ENCODE measurements at regions not wholly inside any gene's neighbourhood (a gene's known extent, or its start where the extent isn't known, plus 50 kb on each side); places are given as distances from the start of the nearest gene placed in this dataset.
"Not testable (repeated sequence)": the region's sequence is repeated elsewhere in the genome, so short reads cannot be mapped to it uniquely, and the experiment has no call there.

GRCh38 chr16:6701096-6701495 lies 631.5 kb upstream of the RBFOX1 start:
- DNase-seq: no peak
- Histone ChIP-seq H3K9me3 (peaks cover 0 to 13% (median 0%) of the 10 kb centered on the region in 8 donors), H3K4me3 (no peak overlapping the region), H3K27me3 (replicated peaks in 1 of 7) (no peaks in the 10 kb centered on the region), H3K27ac (no peak overlapping the region), H3K4me1 (no peaks in the 10 kb centered on the region), H3K36me3 (no peaks in the 10 kb centered on the region)
- 33 to 71% (median 43%) methylated on average over 1 to 3 of the region's 3 CpGs for whole genome bisulfite sequencing, 5 donors
- intact Hi-C loops (cut with DNase I; ENCODE audit: low total_unique reads): no loop called here
- TF ChIP-seq, protein P1, sequence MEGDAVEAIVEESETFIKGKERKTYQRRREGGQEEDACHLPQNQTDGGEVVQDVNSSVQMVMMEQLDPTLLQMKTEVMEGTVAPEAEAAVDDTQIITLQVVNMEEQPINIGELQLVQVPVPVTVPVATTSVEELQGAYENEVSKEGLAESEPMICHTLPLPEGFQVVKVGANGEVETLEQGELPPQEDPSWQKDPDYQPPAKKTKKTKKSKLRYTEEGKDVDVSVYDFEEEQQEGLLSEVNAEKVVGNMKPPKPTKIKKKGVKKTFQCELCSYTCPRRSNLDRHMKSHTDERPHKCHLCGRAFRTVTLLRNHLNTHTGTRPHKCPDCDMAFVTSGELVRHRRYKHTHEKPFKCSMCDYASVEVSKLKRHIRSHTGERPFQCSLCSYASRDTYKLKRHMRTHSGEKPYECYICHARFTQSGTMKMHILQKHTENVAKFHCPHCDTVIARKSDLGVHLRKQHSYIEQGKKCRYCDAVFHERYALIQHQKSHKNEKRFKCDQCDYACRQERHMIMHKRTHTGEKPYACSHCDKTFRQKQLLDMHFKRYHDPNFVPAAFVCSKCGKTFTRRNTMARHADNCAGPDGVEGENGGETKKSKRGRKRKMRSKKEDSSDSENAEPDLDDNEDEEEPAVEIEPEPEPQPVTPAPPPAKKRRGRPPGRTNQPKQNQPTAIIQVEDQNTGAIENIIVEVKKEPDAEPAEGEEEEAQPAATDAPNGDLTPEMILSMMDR (IDR thresholded peaks at IDR 0.05 in 8 of 11, conservative IDR thresholded peaks at IDR 0.05 in 3 of 11): no peak
- TF ChIP-seq POLR2AphosphoS5 (IDR thresholded peaks at IDR 0.05) (no peak), POLR2A (IDR thresholded peaks at IDR 0.05) (no peak)

DNA sequence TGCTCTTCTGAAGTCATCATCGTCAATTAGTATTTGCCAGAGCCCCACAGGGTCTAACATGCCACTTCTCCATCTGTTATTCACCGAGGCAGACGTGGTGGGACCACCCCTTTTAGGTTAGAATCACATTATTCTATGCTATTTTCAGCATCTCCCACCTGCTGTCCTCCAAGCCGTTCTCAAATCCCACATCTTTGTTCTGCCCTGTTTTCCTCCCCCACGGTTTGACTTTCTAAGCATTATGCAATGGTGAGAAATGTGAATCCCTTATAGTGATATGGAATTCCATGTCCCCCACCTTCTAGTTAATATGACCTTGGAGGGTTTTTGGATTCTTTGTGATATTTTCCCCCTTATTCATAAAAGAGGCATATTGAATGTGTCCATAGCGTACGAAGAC lies 634.1 kb upstream of the RBFOX1 start:
- Histone ChIP-seq H3K9me3 (peaks cover 0 to 13% (median 0%) of the 10 kb centered on the region in 8 donors), H3K27ac (no peak overlapping the region), H3K27me3 (replicated peaks in 1 of 7) (no peaks in the 10 kb centered on the region), H3K4me1 (no peaks in the 10 kb centered on the region), H3K36me3 (no peaks in the 10 kb centered on the region), H3K4me3 (no peak overlapping the region)
- intact Hi-C loops (cut with DNase I; ENCODE audit: low total_unique reads): no loop called here
- DNase-seq: no peak
- WGBS, 5 donors: 49 to 80% (median 72%) methylated on average over 7 of the region's 7 CpGs
- TF ChIP-seq POLR2AphosphoS5 (IDR thresholded peaks at IDR 0.05) (no peak), POLR2A (IDR thresholded peaks at IDR 0.05) (no peak)
- TF ChIP-seq, protein P1 (IDR thresholded peaks at IDR 0.05 in 8 of 11, conservative IDR thresholded peaks at IDR 0.05 in 3 of 11): no peak

DNA sequence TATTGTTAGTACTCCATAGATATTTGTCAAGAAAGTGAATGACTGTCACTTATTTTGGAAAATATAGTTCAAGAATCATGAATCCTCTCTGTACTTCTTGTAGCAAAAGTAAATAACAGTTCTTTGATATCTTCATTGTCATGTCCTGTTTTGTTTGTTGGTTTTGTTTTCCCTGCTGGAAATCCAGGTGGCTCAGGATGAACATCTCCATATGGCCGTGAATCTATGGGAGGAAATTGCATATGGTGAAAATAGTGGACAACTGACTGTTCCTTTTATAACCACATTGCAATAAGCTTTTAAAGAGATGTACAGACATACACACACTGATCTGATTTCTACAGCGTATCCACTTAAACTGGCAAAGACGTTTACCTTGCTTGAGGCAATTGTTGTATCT lies 637.0 kb upstream of the RBFOX1 start:
- no peaks in the 10 kb centered on the region for H3K4me1 ChIP-seq
- no peak overlapping the region for H3K4me3 ChIP-seq
- H3K27me3 ChIP-seq (replicated peaks in 1 of 7): no peaks in the 10 kb centered on the region
- no peaks in the 10 kb centered on the region for H3K9me3 ChIP-seq
- no peak for DNase-seq
- WGBS, 5 donors: 58 to 85% (median 78%) methylated on average over 3 of the region's 3 CpGs
- intact Hi-C loops (cut with DNase I; ENCODE audit: low total_unique reads): no loop called here
- no peaks in the 10 kb centered on the region for H3K36me3 ChIP-seq
- TF ChIP-seq POLR2AphosphoS5 (IDR thresholded peaks at IDR 0.05) (no peak), POLR2A (IDR thresholded peaks at IDR 0.05) (no peak)
- TF ChIP-seq, protein P1 (IDR thresholded peaks at IDR 0.05 in 8 of 11, conservative IDR thresholded peaks at IDR 0.05 in 3 of 11): no peak
- no peak overlapping the region for H3K27ac ChIP-seq

GRCh38 chr16:6694636-6695035 lies 638.0 kb upstream of the RBFOX1 start:
- WGBS, 5 donors: 71 to 77% (median 72%) methylated on average over 6 of the region's 6 CpGs
- Histone ChIP-seq H3K27ac (no peak overlapping the region), H3K27me3 (replicated peaks in 1 of 7) (no peaks in the 10 kb centered on the region), H3K36me3 (no peaks in the 10 kb centered on the region), H3K4me1 (no peaks in the 10 kb centered on the region), H3K4me3 (no peak overlapping the region), H3K9me3 (no peaks in the 10 kb centered on the region)
- intact Hi-C loops (cut with DNase I; ENCODE audit: low total_unique reads): no loop called here
- TF ChIP-seq, protein P1 (IDR thresholded peaks at IDR 0.05 in 8 of 11, conservative IDR thresholded peaks at IDR 0.05 in 3 of 11): no peak
- TF ChIP-seq POLR2AphosphoS5 (IDR thresholded peaks at IDR 0.05) (no peak), POLR2A (IDR thresholded peaks at IDR 0.05) (no peak)
- DNase-seq: no peak

GRCh38 chr16:6693418-6693817 lies 639.2 kb upstream of the RBFOX1 start:
- H3K9me3 ChIP-seq; H3K27ac ChIP-seq; H3K36me3 ChIP-seq; H3K4me1 ChIP-seq; H3K4me3 ChIP-seq; DNase-seq; intact Hi-C loops (cut with DNase I; ENCODE audit: low total_unique reads); H3K27me3 ChIP-seq (replicated peaks in 1 of 7): not testable (repeated sequence)
- 81 to 90% (median 86%) methylated on average over 2 of the region's 2 CpGs for WGBS, 5 donors
